ENCODE measurements at regions not wholly inside any gene's neighbourhood (a gene's known extent, or its start where the extent isn't known, plus 50 kb on each side); places are given as distances from the start of the nearest gene placed in this dataset.
A peak's percentile ranks its signal among the peaks of the same experiment; 100 is the strongest.

- H3K4me3 Mint-ChIP-seq = no peak overlapping the region
- Histone ChIP-seq H3K36me3 (replicated peaks in 1 of 2; ENCODE audit: control insufficient read depth in 1 of 2, insufficient read depth in 2 of 2, low read length in 2 of 2) (no peaks in the 10 kb centered on the region), H3K4me1 (ENCODE audit: control insufficient read depth in 1 of 2, insufficient read depth in 2 of 2, low read length in 2 of 2) (no peaks in the 10 kb centered on the region), H3K9ac (ENCODE audit: insufficient read depth, low read length, poor library complexity, severe bottlenecking) (no peak overlapping the region), H2AFZ (ENCODE audit: insufficient read depth, low read depth, low read length, poor library complexity, severe bottlenecking) (no peak overlapping the region), H4K20me1 (ENCODE audit: insufficient read depth, low read length) (no peaks in the 10 kb centered on the region), H3K4me3 (replicated peaks in 1 of 3; ENCODE audit: low read depth in 2 of 3, low read length in 3 of 3) (no peak overlapping the region), H3K27me3 (ENCODE audit: control insufficient read depth in 2 of 2, insufficient read depth in 2 of 2, low read length in 2 of 2) (peaks cover 0 to 3% of the 10 kb centered on the region in 2 donors), H3K9me3 (replicated peaks in 1 of 2; ENCODE audit: control insufficient read depth in 1 of 2, insufficient read depth in 1 of 2, low read length in 2 of 2) (no peaks in the 10 kb centered on the region), H3K27ac (ENCODE audit: low read depth in 1 of 2, low read length in 2 of 2) (no peak overlapping the region), H3K79me2 (ENCODE audit: insufficient read depth, low read length) (no peaks in the 10 kb centered on the region), H3K4me2 (replicated peaks; ENCODE audit: extremely low read depth, low read length, poor library complexity, severe bottlenecking) (no peak overlapping the region)
- no peak overlapping the region for H3K27ac Mint-ChIP-seq
- intact Hi-C loops (cut with micrococcal nuclease) = no loop called here
- no peaks in the 10 kb centered on the region for H3K9me3 Mint-ChIP-seq
- 83% methylated on average over 1 of the region's 2 CpGs for WGBS (ENCODE audit: insufficient coverage)
- H3K27me3 Mint-ChIP-seq (ENCODE audit: low read depth in 3 of 3) = peaks cover 7 to 27% (median 11%) of the 10 kb centered on the region in 3 donors
- TF ChIP-seq CTCF (IDR thresholded peaks at IDR 0.05) = peak; percentile 54
- no peaks in the 10 kb centered on the region for H3K36me3 Mint-ChIP-seq
- peak in 1 of 3 donors; percentile 5 for DNase-seq
- H3K4me1 Mint-ChIP-seq = no peaks in the 10 kb centered on the region
These were observed 52.0 kb upstream of the ELF5 start for GRCh38 chr11:34565417-34566207.

- no peak overlapping the region for H3K4me3 ChIP-seq (replicated peaks in 1 of 3; ENCODE audit: low read depth in 2 of 3, low read length in 3 of 3)
- intact Hi-C loops (cut with micrococcal nuclease) = no loop called here
- Mint-ChIP-seq H3K9me3 (no peaks in the 10 kb centered on the region), H3K4me1 (no peaks in the 10 kb centered on the region), H3K36me3 (no peaks in the 10 kb centered on the region), H3K27ac (no peak overlapping the region), H3K4me3 (no peak overlapping the region), H3K27me3 (ENCODE audit: low read depth in 3 of 3) (peaks cover 7 to 21% (median 9%) of the 10 kb centered on the region in 3 donors)
- no peak for TF ChIP-seq CTCF (IDR thresholded peaks at IDR 0.05)
- no peaks in the 10 kb centered on the region for H3K9me3 ChIP-seq (replicated peaks in 1 of 2; ENCODE audit: control insufficient read depth in 1 of 2, insufficient read depth in 1 of 2, low read length in 2 of 2)
- peaks cover 0 to 3% of the 10 kb centered on the region in 2 donors for H3K27me3 ChIP-seq (ENCODE audit: control insufficient read depth in 2 of 2, insufficient read depth in 2 of 2, low read length in 2 of 2)
- 100% methylated on average over 2 of the region's 3 CpGs for WGBS (ENCODE audit: insufficient coverage)
- DNase-seq = no peak
- H2AFZ ChIP-seq (ENCODE audit: insufficient read depth, low read depth, low read length, poor library complexity, severe bottlenecking) = no peak overlapping the region
- H3K27ac ChIP-seq (ENCODE audit: low read depth in 1 of 2, low read length in 2 of 2) = no peak overlapping the region
- H3K4me2 ChIP-seq (replicated peaks; ENCODE audit: extremely low read depth, low read length, poor library complexity, severe bottlenecking) = no peak overlapping the region
- H4K20me1 ChIP-seq (ENCODE audit: insufficient read depth, low read length) = no peaks in the 10 kb centered on the region
- H3K79me2 ChIP-seq (ENCODE audit: insufficient read depth, low read length) = no peaks in the 10 kb centered on the region
- no peak overlapping the region for H3K9ac ChIP-seq (ENCODE audit: insufficient read depth, low read length, poor library complexity, severe bottlenecking)
- no peaks in the 10 kb centered on the region for H3K4me1 ChIP-seq (ENCODE audit: control insufficient read depth in 1 of 2, insufficient read depth in 2 of 2, low read length in 2 of 2)
- no peaks in the 10 kb centered on the region for H3K36me3 ChIP-seq (replicated peaks in 1 of 2; ENCODE audit: control insufficient read depth in 1 of 2, insufficient read depth in 2 of 2, low read length in 2 of 2)
These were observed 52.6 kb upstream of the ELF5 start for GRCh38 chr11:34566208-34566551.

Data from CD14-positive monocyte (primary cell).